ENCODE measurements at regions not wholly inside any gene's neighbourhood (a gene's known extent, or its start where the extent isn't known, plus 50 kb on each side); places are given as distances from the start of the nearest gene placed in this dataset.

DNA sequence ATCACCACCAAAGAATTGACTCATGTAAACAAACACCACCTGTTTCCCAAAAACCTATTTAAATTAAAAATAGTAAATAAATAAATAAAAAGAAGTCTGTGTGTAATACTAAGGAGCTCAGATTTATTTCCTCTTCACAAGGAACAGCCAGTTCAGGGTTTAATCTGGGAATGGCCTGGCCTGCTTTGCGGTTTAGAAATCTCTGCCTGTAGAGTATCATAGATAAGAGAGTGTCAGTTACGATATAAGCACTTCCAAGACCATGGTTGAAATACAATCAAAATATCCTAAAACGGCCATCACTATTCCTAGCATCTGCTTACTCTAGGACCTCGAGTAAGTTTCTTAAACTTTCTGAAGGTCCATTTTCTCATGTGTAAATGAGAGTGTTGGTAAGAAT lies 274.4 kb downstream of the PLPP3 start:
- TF ChIP-seq, protein P1, sequence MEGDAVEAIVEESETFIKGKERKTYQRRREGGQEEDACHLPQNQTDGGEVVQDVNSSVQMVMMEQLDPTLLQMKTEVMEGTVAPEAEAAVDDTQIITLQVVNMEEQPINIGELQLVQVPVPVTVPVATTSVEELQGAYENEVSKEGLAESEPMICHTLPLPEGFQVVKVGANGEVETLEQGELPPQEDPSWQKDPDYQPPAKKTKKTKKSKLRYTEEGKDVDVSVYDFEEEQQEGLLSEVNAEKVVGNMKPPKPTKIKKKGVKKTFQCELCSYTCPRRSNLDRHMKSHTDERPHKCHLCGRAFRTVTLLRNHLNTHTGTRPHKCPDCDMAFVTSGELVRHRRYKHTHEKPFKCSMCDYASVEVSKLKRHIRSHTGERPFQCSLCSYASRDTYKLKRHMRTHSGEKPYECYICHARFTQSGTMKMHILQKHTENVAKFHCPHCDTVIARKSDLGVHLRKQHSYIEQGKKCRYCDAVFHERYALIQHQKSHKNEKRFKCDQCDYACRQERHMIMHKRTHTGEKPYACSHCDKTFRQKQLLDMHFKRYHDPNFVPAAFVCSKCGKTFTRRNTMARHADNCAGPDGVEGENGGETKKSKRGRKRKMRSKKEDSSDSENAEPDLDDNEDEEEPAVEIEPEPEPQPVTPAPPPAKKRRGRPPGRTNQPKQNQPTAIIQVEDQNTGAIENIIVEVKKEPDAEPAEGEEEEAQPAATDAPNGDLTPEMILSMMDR (conservative IDR thresholded peaks at IDR 0.05 in 1 of 2, IDR thresholded peaks at IDR 0.05 in 1 of 2; ENCODE audit: low read depth in 1 of 2, low read length in 2 of 2): no peak
- TF ChIP-seq EZH2 (IDR thresholded peaks at IDR 0.05; ENCODE audit: low read length, missing control alignments): no peak
